GM12865 (cell line): ENCODE measurements at regions not wholly inside any gene's neighbourhood (a gene's known extent, or its start where the extent isn't known, plus 50 kb on each side); places are given as distances from the start of the nearest gene placed in this dataset.

Source experiments
- DNase-seq: peaks from one replicate; pipeline ENCODE4 v3.0.0; 2010; ENCODE audit warnings: low read depth
- H3K4me3 ChIP-seq: 2 replicates; pipeline ENCODE4 v1.5.1; 2011; ENCODE audit warnings: mild to moderate bottlenecking, low read depth, low read length, control low read depth
- TF ChIP-seq, protein P1 (sequence below): IDR thresholded peaks from 2 replicates; pipeline ENCODE4 v1.5.1; 2011; ENCODE audit warnings: low read length, control low read depth, low read depth, inconsistent platforms; ENCODE audit not compliant: insufficient read depth; ENCODE audit errors: missing control alignments

DNA sequence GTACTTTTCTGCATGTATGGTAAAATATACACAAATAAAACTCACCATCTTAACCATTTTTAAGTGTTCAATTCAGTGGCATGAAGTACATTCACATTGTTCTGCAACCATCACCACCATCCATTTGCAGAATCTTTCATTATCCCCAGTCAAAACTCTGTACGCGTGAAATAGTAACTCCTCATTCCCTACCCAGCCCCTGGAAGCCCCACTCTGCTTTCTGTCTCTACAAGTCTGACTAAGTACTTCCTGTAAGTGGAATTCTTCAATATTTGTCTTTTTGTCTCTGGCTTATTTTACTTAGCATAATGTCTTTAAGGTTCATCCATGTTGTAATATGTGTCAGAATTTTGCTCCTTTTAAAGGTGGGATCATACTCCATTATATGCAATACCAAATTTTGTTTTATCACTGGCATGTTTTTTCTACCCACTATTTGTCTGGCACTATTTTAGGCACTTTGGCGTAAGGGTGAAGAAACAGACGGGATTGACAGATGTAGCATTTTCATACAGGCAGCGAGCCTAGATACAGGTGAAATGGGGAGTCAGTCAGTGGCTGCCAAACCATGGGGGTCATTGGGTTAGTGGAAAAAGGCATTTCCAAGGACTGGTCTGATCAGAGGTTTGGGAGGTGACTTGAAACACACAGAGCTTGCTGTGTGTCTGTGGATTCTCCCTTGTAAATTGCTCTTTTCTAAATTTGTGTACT lies 163.2 kb upstream of the MYCN start:
- TF ChIP-seq, protein P1, sequence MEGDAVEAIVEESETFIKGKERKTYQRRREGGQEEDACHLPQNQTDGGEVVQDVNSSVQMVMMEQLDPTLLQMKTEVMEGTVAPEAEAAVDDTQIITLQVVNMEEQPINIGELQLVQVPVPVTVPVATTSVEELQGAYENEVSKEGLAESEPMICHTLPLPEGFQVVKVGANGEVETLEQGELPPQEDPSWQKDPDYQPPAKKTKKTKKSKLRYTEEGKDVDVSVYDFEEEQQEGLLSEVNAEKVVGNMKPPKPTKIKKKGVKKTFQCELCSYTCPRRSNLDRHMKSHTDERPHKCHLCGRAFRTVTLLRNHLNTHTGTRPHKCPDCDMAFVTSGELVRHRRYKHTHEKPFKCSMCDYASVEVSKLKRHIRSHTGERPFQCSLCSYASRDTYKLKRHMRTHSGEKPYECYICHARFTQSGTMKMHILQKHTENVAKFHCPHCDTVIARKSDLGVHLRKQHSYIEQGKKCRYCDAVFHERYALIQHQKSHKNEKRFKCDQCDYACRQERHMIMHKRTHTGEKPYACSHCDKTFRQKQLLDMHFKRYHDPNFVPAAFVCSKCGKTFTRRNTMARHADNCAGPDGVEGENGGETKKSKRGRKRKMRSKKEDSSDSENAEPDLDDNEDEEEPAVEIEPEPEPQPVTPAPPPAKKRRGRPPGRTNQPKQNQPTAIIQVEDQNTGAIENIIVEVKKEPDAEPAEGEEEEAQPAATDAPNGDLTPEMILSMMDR: no peak
- H3K4me3 ChIP-seq: no peak overlapping the region

GRCh38 chr2:15777795-15778371 lies 162.5 kb upstream of the MYCN start:
- TF ChIP-seq, protein P1: no peak
- no peak overlapping the region for H3K4me3 ChIP-seq
- no peak for DNase-seq

More for the DNA sequence above, 163.2 kb upstream of the MYCN start:
- DNase-seq: no peak

DNA sequence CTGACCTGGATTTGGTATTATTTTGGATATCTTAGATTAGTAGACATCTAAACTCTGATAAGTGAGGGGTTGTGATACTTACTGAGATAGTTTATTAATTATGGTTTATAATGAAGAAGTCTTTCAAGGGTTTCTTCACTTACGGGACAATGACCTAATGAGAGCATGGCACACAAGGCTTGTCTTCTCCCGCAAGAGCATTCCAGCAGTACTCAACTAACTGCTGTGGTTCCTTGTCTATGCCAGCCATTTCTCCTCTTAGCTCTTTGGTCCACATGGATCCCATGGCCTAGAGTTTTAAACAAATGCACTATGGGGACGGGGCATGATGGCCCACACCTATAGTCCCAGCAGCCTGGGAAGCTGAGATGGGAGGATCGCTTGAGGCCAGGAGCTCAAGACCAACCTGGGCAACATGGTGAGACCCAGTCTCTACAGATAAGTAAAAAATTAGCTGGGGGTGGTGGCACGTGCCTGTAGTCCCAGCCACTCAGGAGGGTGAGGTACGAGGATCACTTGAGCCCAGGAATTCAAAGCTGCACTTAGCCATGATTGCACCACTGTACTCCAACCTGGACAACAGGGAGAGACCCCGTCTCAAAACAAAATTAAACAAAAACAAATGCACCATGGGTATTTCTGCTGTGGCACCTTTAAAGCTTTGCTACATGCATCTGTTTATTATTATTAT lies 161.7 kb upstream of the MYCN start:
- DNase-seq: no peak
- TF ChIP-seq, protein P1: no peak
- no peak overlapping the region for H3K4me3 ChIP-seq

DNA sequence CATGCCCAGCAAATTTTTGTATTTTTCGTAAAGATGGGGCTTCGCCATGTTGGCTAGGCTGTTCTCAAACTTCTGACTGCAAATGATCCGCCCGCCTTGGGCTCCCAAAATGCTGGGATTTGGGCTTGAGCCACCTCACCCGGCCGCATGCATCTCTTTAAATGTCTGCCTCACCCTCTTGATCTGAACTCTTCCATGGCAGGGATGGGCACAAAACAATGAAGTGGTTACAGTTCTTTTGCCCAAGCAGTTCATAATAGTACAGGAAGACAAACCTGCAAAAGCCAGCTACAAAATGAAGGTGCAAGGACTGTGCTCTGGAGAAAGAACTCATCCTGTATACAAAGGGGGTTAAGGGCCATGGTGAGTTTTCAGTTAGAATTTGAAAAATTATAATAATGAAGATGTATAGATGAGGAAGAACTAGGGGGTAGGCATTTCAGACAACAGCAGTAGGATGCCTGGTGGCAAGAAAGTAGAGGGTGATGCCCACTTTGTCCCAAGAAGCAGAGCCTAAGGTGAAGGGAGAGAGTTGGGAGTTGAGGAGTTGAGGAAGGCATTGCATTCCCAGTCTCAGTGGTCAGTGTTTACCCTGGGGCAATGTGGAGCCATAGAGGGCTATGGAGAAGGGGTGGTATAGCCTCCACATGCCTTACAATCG lies 160.8 kb upstream of the MYCN start:
- TF ChIP-seq, protein P1: no peak
- H3K4me3 ChIP-seq: no peak overlapping the region
- DNase-seq: no peak

DNA sequence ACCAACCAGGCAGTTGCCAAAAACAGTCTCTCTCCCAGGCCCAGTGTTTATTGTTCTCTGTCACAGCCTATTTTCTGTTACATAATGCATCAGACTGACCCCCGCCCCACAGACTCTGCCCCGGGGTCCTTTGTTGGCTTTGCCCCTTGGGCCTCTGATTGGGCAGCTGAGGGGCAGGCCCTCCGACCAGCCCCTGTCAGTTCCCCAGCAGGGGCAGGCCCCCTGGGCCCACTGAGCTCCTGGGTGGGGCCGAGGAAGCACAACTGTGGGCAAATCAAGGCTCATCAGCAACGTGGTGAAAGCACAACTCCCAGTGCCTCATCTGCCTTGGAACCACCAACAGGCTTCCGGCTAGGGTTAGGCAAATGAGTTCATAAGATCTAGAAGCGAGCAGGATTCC lies 160.1 kb upstream of the MYCN start:
- TF ChIP-seq, protein P1: no peak
- H3K4me3 ChIP-seq: no peak overlapping the region
- DNase-seq: no peak

- TF ChIP-seq, protein P1: peak; percentile 5
- no peak overlapping the region for H3K4me3 ChIP-seq
- no peak for DNase-seq
Measured at GRCh38 chr2:15780912-15781574, 159.3 kb upstream of the MYCN start.
